GM12892 (cell line): ENCODE measurements at regions not wholly inside any gene's neighbourhood (a gene's known extent, or its start where the extent isn't known, plus 50 kb on each side); places are given as distances from the start of the nearest gene placed in this dataset.

ENCODE experiments used
- DNase-seq: peaks from one replicate; pipeline ENCODE4 v3.0.0; 2011; ENCODE audit not compliant: insufficient read length
- FAIRE-seq: peaks from 2 replicates; lab custom pipeline; 2011; peaks lifted over from hg19 to GRCh38; lab: Jason Lieb, UNC
- POLR2A ChIP-seq: IDR thresholded peaks from 2 replicates; pipeline ENCODE4 v1.6.1; 2011; ENCODE audit warnings: low read depth, low read length, control low read depth
- POLR2AphosphoS5 ChIP-seq: IDR thresholded peaks from 2 replicates; pipeline ENCODE4 v1.6.1; 2011; ENCODE audit warnings: low read depth, low read length, control low read depth
- TAF1 ChIP-seq: IDR thresholded peaks from 2 replicates; pipeline ENCODE4 v1.6.1; 2011; ENCODE audit warnings: low read depth, mild to moderate bottlenecking, control low read depth, low read length, borderline replicate concordance

DNA sequence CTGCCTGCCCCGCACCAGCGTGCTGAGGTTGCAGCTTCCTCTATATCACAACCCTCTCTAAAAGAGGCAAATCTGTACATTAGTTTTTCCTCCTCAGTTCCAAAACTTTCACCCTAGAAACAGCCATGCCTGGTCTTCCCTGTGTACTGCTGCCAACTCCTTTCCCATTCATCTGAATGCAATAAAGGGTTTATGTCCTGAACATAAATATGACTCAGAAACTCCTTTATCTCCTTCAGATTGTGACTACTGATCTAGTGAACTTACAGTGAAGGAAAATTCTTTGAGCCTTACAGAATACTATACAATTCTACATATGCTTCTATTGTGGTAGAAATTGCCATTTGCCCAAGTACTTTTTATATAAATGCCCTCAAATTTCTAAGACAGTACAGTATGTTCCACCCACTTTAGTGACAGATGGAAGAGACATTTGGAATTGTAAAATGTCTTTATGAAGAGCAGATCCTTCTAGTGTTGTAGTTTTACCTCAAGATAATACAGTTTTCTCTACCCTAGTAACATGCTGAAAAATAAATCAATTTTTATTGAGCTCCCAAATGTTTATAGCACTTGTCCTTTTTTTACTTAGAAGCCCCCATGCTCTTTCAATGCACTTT, 345.1 kb upstream of the SNX7 start:
- DNase-seq (no peak), FAIRE-seq (no peak)
- TF ChIP-seq POLR2A = no peak
- TF ChIP-seq TAF1 = no peak
- TF ChIP-seq POLR2AphosphoS5 = no peak

DNA sequence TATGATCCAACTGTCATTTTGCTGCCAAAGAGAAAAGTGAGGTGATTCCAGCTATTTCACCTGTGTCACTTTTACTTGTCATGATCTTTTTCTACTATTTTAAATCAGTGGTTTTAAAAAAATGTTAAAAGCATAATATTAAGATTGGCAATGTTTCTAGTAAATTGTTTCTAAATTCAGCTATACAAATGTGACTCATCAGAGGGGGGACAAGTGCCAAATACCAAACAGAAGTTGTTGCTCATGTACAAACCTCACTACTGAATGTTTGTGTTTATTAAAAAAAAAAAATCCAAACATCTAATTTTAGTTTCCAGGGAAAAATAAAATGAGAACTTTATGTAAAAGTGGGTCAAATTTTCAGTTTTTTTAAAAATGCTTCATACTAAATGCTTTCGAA, 346.2 kb upstream of the SNX7 start:
- FAIRE-seq = no peak
- no peak for DNase-seq

DNA sequence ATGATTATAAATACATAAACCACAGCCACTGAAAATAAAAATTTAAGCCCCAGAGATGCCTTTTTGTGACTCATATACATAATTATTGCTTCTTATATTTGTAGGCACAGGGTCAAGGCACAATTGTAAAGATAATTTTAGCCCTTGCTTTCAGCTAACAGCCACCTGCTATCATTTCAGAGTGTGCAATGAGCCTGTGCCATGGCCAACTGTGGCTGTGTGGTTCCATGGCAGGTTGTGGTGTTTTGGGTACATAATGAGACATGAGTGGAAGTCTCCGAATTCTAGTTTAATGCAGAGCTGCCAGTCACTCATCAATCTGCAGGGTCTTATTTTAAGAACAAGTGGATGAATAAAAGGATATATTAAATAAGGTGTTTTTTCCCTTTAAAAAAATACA, 346.9 kb upstream of the SNX7 start:
- TF ChIP-seq TAF1 (no peak), POLR2A (no peak), POLR2AphosphoS5 (no peak)
- DNase-seq (no peak), FAIRE-seq (no peak)

More for the DNA sequence above, 346.2 kb upstream of the SNX7 start:
- TF ChIP-seq POLR2AphosphoS5 = no peak

DNA sequence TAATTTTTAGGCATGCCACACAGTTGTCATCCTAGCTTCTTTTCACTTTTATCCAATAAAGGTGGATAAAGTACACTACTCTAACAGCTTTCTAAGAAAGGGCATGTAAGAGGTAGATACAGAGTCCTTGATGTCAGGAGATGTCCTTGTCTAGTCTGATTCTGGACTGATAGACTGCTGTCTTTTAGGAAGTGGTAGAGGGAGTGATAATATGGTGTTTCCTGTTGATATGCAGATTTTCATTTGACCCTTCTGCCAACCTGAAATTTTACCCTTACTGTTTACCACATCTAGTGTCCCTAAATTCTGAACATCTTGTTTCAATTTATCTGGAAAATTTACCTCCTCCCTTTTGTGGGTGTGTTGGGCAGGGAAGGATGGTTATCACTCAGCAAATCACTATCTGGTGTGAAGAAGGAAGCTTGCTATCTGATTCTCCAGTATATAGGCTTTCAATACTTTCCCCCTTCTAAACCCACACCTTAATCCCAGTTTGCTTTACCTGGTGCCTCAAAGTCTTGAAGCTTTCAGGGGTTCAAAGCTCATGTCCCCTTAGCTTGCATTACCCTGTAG, 354.9 kb upstream of the SNX7 start:
- DNase-seq = no peak
- no peak for TF ChIP-seq TAF1
- TF ChIP-seq POLR2A = no peak
- TF ChIP-seq POLR2AphosphoS5 = no peak
- no peak for FAIRE-seq

DNA sequence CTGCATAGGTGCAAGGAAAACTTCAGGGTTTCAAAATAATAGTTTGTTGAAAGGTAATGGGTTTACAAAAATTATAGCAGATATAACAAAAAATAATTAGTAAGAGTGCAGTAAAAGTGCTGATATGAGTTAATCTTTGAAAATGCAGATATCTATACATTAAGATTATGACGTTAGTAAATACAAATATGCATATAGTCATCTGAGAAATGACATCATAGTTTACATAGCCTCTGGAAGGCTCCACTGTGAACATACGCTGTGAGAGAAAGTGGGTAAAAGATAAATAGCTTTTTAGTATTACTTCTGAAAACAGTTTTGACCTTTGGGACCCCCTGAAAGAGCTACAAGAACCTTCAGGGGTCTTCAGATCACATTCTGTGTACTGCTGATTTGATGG, 356.2 kb upstream of the SNX7 start:
- DNase-seq = no peak

DNA sequence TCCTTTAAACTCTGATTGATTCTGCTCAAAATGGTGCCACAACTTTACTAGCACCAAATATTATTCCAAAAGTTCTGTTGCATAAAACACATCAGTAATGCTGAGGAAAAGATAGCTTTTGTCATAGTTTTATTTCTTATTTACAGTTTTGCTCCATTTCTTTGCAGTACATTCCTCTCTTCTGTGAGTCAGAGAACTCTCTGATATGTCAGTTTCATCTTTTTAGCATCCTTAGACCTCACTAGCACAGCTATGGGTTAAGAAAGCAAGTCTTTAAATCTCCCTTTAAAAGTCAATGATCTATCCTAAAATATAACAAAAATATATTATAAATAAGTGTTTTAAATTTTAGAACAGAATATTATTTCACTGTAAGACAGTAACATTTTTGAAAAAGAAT, 356.6 kb upstream of the SNX7 start:
- no peak for TF ChIP-seq POLR2A
- no peak for TF ChIP-seq POLR2AphosphoS5
- no peak for TF ChIP-seq TAF1
- FAIRE-seq (no peak), DNase-seq (no peak)

More for the DNA sequence above, 356.2 kb upstream of the SNX7 start:
- no peak for FAIRE-seq
- TF ChIP-seq POLR2AphosphoS5 = no peak
- no peak for TF ChIP-seq POLR2A
- TF ChIP-seq TAF1 = no peak

DNA sequence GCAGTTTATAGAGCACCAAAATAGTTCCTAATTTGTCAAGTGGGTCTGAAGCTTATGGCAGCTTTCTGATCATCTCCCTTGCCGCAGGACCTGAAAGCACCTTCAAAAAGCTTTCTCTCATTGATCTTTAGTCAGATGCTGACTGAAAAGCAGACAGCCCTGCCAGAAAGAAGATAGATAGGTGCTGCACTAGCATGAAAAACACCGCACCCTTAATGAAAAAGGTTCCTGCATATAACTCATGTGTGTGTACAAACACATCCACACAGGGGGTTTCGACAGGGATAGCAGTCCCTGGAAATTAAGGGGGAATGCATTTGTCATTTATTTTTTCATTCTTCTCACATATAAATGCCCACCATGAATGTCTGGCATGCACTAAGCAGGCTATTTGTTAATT, 361.7 kb upstream of the SNX7 start:
- no peak for FAIRE-seq
- TF ChIP-seq POLR2AphosphoS5 (no peak), TAF1 (no peak), POLR2A (no peak)
- no peak for DNase-seq

DNA sequence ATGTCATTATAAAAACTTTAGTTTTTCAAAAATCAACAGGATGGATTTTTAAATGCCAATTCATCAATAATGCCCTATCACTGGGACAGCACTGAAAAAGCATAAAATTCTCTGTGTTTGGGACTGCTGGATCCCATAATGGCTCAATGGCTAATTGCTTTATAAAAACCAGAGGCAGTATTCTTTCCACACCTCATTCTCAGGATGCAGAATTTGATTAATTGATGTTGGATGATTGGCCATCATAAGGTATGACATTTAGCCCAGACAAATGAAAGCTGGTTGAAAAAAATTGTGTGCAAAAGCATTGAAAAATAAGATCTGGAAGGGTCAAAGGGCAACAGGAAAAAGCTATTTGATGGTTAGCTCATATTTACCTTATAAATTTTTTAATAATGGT, 362.2 kb upstream of the SNX7 start:
- FAIRE-seq (no peak), DNase-seq (no peak)
- TF ChIP-seq POLR2AphosphoS5 = no peak
- TF ChIP-seq POLR2A = no peak
- TF ChIP-seq TAF1 = no peak

DNA sequence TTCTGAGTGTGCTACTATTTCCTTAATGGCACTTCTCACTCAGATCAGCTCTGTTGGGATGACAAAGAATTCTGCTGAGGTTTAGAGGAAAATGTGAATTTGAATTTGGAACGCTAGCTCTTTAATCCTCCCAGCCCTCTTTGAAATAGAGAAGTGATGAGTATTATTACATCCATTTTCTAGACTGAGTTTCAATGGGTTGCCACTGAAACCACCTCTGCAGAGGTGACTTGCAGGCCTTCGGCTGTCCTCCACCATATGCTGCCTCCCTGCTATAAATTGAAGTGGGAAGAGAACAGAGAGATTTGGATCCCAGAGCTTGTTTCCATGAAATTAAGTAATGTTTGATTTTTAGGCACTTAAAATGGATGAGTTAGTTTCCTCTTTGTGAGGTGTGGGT, 363.2 kb upstream of the SNX7 start:
- DNase-seq (no peak), FAIRE-seq (no peak)
- TF ChIP-seq TAF1 (no peak), POLR2AphosphoS5 (no peak), POLR2A (no peak)

DNA sequence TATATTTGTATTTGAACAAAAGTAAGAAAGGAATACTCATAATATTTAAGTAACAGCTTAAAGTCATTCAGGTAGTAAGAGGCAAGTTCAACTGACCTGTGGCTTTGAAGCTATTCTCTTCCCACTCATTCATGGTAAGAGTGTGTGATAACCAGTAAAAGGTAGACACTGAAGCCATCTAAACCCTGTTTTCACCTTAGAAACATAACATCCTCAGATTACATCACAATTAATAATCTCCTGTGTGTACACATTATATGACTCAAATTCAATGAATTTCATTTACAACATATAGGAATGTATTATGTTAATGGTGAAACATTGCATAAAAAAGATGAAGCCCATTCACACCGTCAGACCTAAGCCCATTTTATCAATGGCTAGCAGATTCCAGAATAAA, 364.8 kb upstream of the SNX7 start:
- FAIRE-seq = no peak
- DNase-seq = no peak
- TF ChIP-seq POLR2A (no peak), TAF1 (no peak), POLR2AphosphoS5 (no peak)

DNA sequence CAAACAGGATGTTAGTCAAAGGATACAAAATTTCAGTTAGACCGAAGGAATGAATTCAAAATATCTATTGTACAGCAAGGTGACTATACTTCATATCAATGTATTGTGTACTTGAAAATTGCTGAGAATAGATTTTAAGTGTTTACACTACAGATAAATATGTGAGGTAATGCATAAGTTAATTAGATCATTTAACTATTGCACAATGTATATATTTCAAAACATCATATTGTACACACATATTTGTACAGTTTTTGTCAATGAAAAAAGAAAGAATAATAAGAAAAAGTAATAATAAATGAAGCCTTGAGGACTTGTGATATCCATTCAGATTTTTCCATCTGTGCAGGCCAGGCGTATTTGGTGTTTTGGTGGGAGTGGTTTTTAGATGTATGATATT, 367.4 kb upstream of the SNX7 start:
- no peak for TF ChIP-seq POLR2AphosphoS5
- no peak for TF ChIP-seq POLR2A
- TF ChIP-seq TAF1 = no peak
- FAIRE-seq (no peak), DNase-seq (no peak)

DNA sequence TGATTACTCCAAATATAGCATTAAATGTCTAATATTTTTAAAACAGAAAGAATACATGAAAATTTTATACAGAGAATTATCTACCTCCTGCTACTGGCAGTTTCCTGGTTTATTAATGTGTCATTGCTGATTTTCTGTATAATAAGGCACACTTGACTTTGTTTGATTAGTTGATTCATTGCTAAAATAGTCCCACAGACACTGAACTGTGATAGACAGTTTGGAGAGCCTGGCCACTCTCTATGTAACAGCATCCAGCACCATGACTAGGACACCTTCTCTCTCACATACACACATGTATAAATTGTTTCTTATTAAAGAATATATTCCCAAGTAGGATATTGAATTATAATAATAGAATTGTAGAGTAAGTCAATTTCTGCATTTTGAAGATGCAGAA, 368.5 kb upstream of the SNX7 start:
- FAIRE-seq = no peak
- no peak for DNase-seq

DNA sequence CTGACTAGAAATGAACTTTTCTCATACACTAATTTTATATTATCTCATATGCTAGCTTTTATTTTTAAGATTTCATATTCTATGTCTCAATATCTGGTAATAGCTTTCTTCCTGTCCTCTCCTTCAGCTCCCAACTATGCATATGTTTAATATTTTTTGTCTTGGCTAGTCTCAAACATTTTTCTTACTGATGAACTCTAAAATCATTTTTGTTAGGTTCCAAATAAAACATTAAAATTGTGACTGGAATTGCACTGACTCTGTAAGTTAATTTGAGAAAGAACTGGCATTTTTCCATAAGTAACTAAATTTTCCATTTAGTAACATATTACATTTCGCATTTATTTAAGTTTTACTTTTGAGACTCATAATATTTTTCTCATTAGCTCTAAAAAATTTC, 368.5 kb upstream of the DPYD start:
- TF ChIP-seq POLR2A (no peak), POLR2AphosphoS5 (no peak), TAF1 (no peak)
- no peak for DNase-seq
- no peak for FAIRE-seq

More for the DNA sequence above, 368.5 kb upstream of the SNX7 start:
- no peak for TF ChIP-seq POLR2A
- no peak for TF ChIP-seq POLR2AphosphoS5
- TF ChIP-seq TAF1 = no peak
